ENCODE measurements at regions not wholly inside any gene's neighbourhood (a gene's known extent, or its start where the extent isn't known, plus 50 kb on each side); places are given as distances from the start of the nearest gene placed in this dataset.

DNA sequence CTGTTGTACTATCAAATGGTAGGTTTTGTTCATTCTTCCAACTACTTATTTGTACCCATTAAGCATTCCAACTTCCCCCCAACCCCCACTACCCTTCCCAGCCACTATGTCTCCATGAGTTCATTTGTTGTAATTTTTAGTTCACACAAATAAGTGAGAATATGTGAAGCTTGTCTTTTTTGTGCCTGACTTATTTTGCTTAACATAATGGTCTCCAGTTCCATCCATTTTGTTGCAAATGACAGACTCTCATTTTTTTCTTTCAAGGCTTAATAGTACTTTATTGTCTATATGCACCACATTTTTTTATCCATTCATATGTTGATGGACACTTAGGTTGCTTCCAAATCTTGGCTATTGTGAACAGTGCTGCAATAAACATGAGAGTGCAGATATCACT, 86.2 kb downstream of the ALG10B start:
- Histone ChIP-seq H3K4me1 (ENCODE audit: control insufficient read depth in 5 of 5, insufficient read depth in 5 of 5, low read length in 5 of 5) (no peaks in the 10 kb centered on the region), H3K27me3 (ENCODE audit: control insufficient read depth in 3 of 3, insufficient read depth in 3 of 3, low read length in 2 of 3) (no peaks in the 10 kb centered on the region), H3K27ac (ENCODE audit: low read depth in 1 of 2, low read length in 1 of 2) (no peak overlapping the region), H3K9ac (ENCODE audit: insufficient read depth in 1 of 2, low read length in 2 of 2) (no peak overlapping the region), H3K36me3 (ENCODE audit: control insufficient read depth in 4 of 4, insufficient read depth in 4 of 4, low read length in 4 of 4) (no peaks in the 10 kb centered on the region), H3K4me3 (no peak overlapping the region), H3K9me3 (ENCODE audit: control insufficient read depth in 4 of 4, insufficient read depth in 3 of 4, low read length in 3 of 4) (peaks cover 0 to 6% (median 3%) of the 10 kb centered on the region in 4 donors)
- TF ChIP-seq, protein P1, sequence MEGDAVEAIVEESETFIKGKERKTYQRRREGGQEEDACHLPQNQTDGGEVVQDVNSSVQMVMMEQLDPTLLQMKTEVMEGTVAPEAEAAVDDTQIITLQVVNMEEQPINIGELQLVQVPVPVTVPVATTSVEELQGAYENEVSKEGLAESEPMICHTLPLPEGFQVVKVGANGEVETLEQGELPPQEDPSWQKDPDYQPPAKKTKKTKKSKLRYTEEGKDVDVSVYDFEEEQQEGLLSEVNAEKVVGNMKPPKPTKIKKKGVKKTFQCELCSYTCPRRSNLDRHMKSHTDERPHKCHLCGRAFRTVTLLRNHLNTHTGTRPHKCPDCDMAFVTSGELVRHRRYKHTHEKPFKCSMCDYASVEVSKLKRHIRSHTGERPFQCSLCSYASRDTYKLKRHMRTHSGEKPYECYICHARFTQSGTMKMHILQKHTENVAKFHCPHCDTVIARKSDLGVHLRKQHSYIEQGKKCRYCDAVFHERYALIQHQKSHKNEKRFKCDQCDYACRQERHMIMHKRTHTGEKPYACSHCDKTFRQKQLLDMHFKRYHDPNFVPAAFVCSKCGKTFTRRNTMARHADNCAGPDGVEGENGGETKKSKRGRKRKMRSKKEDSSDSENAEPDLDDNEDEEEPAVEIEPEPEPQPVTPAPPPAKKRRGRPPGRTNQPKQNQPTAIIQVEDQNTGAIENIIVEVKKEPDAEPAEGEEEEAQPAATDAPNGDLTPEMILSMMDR (IDR thresholded peaks at IDR 0.05; ENCODE audit: control extremely low read depth, extremely low read depth), result no peak
- DNase-seq (no peak), ATAC-seq (ENCODE audit: insufficient read depth, low FRiP score) (no peak)

DNA sequence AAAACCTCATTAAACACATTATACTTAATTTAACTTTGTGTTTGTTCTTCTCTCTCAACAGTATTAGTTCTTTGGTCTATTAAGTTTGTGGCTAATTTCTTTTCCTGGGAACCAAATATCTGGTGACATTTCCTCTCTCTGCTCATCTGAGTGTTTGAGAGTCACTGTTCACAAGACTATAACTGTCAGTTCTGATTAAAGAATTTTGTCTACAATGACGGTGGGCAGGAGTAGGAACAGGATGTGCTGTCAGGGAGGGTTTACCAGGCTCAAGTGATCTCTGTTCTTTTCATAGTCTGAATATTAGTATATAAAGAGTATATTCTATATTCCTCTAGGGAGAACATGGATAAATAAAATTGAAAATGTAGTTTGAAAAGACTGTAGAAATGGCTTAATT, 92.9 kb downstream of the ALG10B start:
- H3K4me1 ChIP-seq (ENCODE audit: control insufficient read depth in 5 of 5, insufficient read depth in 5 of 5, low read length in 5 of 5), result no peaks in the 10 kb centered on the region
- H3K9ac ChIP-seq (ENCODE audit: insufficient read depth in 1 of 2, low read length in 2 of 2), result no peak overlapping the region
- peaks cover 0 to 6% (median 0%) of the 10 kb centered on the region in 4 donors for H3K9me3 ChIP-seq (ENCODE audit: control insufficient read depth in 4 of 4, insufficient read depth in 3 of 4, low read length in 3 of 4)
- no peak overlapping the region for H3K4me3 ChIP-seq
- no peak overlapping the region for H3K27ac ChIP-seq (ENCODE audit: low read depth in 1 of 2, low read length in 1 of 2)
- H3K27me3 ChIP-seq (ENCODE audit: control insufficient read depth in 3 of 3, insufficient read depth in 3 of 3, low read length in 2 of 3), result no peaks in the 10 kb centered on the region
- DNase-seq (no peak), ATAC-seq (ENCODE audit: insufficient read depth, low FRiP score) (no peak)
- no peaks in the 10 kb centered on the region for H3K36me3 ChIP-seq (ENCODE audit: control insufficient read depth in 4 of 4, insufficient read depth in 4 of 4, low read length in 4 of 4)
- TF ChIP-seq, protein P1 (IDR thresholded peaks at IDR 0.05; ENCODE audit: control extremely low read depth, extremely low read depth), result no peak
- 10 to 12% methylated on average over 1 of the region's 1 CpG for WGBS, 2 donors

GRCh38 chr12:38411426-38411825, 94.9 kb downstream of the ALG10B start:
- Histone ChIP-seq H3K9ac (ENCODE audit: insufficient read depth in 1 of 2, low read length in 2 of 2) (no peak overlapping the region), H3K4me1 (ENCODE audit: control insufficient read depth in 5 of 5, insufficient read depth in 5 of 5, low read length in 5 of 5) (no peaks in the 10 kb centered on the region), H3K36me3 (ENCODE audit: control insufficient read depth in 4 of 4, insufficient read depth in 4 of 4, low read length in 4 of 4) (no peaks in the 10 kb centered on the region), H3K9me3 (ENCODE audit: control insufficient read depth in 4 of 4, insufficient read depth in 3 of 4, low read length in 3 of 4) (no peaks in the 10 kb centered on the region), H3K27me3 (ENCODE audit: control insufficient read depth in 3 of 3, insufficient read depth in 3 of 3, low read length in 2 of 3) (no peaks in the 10 kb centered on the region), H3K27ac (ENCODE audit: low read depth in 1 of 2, low read length in 1 of 2) (no peak overlapping the region), H3K4me3 (no peak overlapping the region)
- ATAC-seq (ENCODE audit: insufficient read depth, low FRiP score) (no peak), DNase-seq (peak in 1 of 3 donors; percentile 0)
- 26 to 40% methylated on average over 2 of the region's 2 CpGs for WGBS, 2 donors
- TF ChIP-seq, protein P1 (IDR thresholded peaks at IDR 0.05; ENCODE audit: control extremely low read depth, extremely low read depth), result no peak

DNA sequence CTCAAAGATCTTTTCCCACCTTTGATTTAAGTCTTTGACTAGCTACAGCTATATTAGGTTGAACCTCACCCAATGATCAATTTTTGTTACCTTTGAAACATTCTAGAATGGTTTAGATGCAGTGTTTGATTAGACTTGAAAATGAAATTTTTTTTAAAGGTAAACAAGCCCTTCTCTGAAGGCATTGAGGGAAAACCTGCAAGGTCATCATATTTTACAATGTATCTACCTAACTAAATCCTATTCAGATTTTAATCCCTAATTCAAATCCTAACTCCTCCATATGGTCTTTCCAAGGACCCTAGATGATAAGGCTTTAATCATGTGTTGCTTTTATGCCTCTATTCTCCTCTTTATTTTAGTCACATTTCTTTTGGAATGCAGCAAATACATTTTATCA, 95.4 kb downstream of the ALG10B start:
- Histone ChIP-seq H3K27me3 (ENCODE audit: control insufficient read depth in 3 of 3, insufficient read depth in 3 of 3, low read length in 2 of 3) (no peaks in the 10 kb centered on the region), H3K27ac (ENCODE audit: low read depth in 1 of 2, low read length in 1 of 2) (no peak overlapping the region), H3K9me3 (ENCODE audit: control insufficient read depth in 4 of 4, insufficient read depth in 3 of 4, low read length in 3 of 4) (no peaks in the 10 kb centered on the region), H3K9ac (ENCODE audit: insufficient read depth in 1 of 2, low read length in 2 of 2) (no peak overlapping the region), H3K36me3 (ENCODE audit: control insufficient read depth in 4 of 4, insufficient read depth in 4 of 4, low read length in 4 of 4) (no peaks in the 10 kb centered on the region), H3K4me3 (no peak overlapping the region), H3K4me1 (ENCODE audit: control insufficient read depth in 5 of 5, insufficient read depth in 5 of 5, low read length in 5 of 5) (no peaks in the 10 kb centered on the region)
- DNase-seq (no peak), ATAC-seq (ENCODE audit: insufficient read depth, low FRiP score) (no peak)
- TF ChIP-seq, protein P1 (IDR thresholded peaks at IDR 0.05; ENCODE audit: control extremely low read depth, extremely low read depth), result no peak
